Activated CD4-positive, alpha-beta T cell treated with anti-CD3 and anti-CD28 coated beads, Interleukin-2, amount 10 ng/mL, durations not matched to agents 7 days and 5 days (primary cell): ENCODE measurements at regions not wholly inside any gene's neighbourhood (a gene's known extent, or its start where the extent isn't known, plus 50 kb on each side); places are given as distances from the start of the nearest gene placed in this dataset.
"Not testable (repeated sequence)": the region's sequence is repeated elsewhere in the genome, so short reads cannot be mapped to it uniquely, and the experiment has no call there.

Experiments used
- CTCF ChIA-PET: fragments of 350-600 bp; sonication (Branson Sonifier 250); formaldehyde crosslinking; loops from one replicate; lab custom pipeline; 2021; ENCODE audit warnings: antibody characterized with exemption; lab: Charles Lee
- POLR2A ChIA-PET: fragments of 350-600 bp; sonication (Branson Sonifier 250); formaldehyde crosslinking; loops from one replicate; lab custom pipeline; 2021; ENCODE audit warnings: antibody characterized with exemption; lab: Charles Lee
- DNase-seq: peaks from one replicate; pipeline ENCODE4 v3.0.0-alpha.2; 2020
- H3K27ac Mint-ChIP-seq: one replicate; pipeline ENCODE4 v1.8.0; 2021; ENCODE audit warnings: mild to moderate bottlenecking, moderate library complexity, mixed read lengths
- H3K27me3 Mint-ChIP-seq: one replicate; pipeline ENCODE4 v1.8.0; 2021; ENCODE audit warnings: mixed read lengths
- H3K36me3 Mint-ChIP-seq: one replicate; pipeline ENCODE4 v1.8.0; 2021; ENCODE audit warnings: low read depth, mixed read lengths
- H3K4me1 Mint-ChIP-seq: one replicate; pipeline ENCODE4 v1.8.0; 2021; ENCODE audit warnings: mixed read lengths
- H3K4me3 Mint-ChIP-seq: one replicate; pipeline ENCODE4 v1.8.0; 2021; ENCODE audit warnings: mild to moderate bottlenecking, moderate library complexity, mixed read lengths
- H3K9me3 Mint-ChIP-seq: one replicate; pipeline ENCODE4 v1.8.0; 2021; ENCODE audit warnings: mixed read lengths

- H3K4me1 Mint-ChIP-seq, result no peaks in the 10 kb centered on the region
- H3K4me3 Mint-ChIP-seq, result no peak overlapping the region
- POLR2A ChIA-PET, result no interaction called here
- DNase-seq, result no peak
- H3K9me3 Mint-ChIP-seq, result peaks cover 2% of the 10 kb centered on the region
- CTCF ChIA-PET, result no interaction called here
- no peaks in the 10 kb centered on the region for H3K36me3 Mint-ChIP-seq
- no peak overlapping the region for H3K27ac Mint-ChIP-seq
- no peaks in the 10 kb centered on the region for H3K27me3 Mint-ChIP-seq
Observed at GRCh38 chr2:154507186-154507585, 191.3 kb upstream of the KCNJ3 start.

- POLR2A ChIA-PET, result no interaction called here
- Mint-ChIP-seq H3K27ac (no peak overlapping the region), H3K4me1 (no peaks in the 10 kb centered on the region), H3K4me3 (no peak overlapping the region), H3K36me3 (no peaks in the 10 kb centered on the region), H3K9me3 (no peaks in the 10 kb centered on the region), H3K27me3 (no peaks in the 10 kb centered on the region)
- CTCF ChIA-PET, result no interaction called here
- no peak for DNase-seq
Observed at GRCh38 chr2:154518872-154519271, 179.6 kb upstream of the KCNJ3 start.

- H3K27me3 Mint-ChIP-seq, DNase-seq, H3K4me1 Mint-ChIP-seq, H3K9me3 Mint-ChIP-seq, H3K36me3 Mint-ChIP-seq, H3K4me3 Mint-ChIP-seq, H3K27ac Mint-ChIP-seq, CTCF ChIA-PET, POLR2A ChIA-PET: not testable (repeated sequence)
Observed at GRCh38 chr2:154520951-154521350, 177.5 kb upstream of the KCNJ3 start.

DNA sequence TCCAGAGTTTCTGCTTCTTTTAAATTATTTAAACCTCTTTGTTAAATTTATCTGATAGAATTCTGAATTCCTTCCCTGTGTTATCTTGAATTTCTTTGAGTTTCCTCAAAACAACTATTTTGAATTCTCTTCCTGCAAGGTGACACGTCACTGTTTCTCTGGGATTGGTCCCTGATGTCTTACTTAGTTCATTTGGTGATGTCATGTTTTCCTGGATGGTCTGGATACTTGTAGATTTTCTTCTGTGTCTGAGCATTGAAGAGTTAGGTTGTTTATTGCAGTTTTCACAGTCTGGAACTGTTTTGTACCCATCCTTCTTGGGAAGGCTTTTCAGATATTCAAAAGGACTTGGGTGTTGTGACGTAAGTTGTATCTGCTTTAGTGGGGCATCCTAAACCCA, 172.3 kb upstream of the KCNJ3 start:
- no peak for DNase-seq
- no peak overlapping the region for H3K27ac Mint-ChIP-seq
- no peaks in the 10 kb centered on the region for H3K4me1 Mint-ChIP-seq
- ChIA-PET POLR2A (no interaction called here), CTCF (no interaction called here)
- no peak overlapping the region for H3K4me3 Mint-ChIP-seq
- no peaks in the 10 kb centered on the region for H3K9me3 Mint-ChIP-seq
- H3K36me3 Mint-ChIP-seq, result no peaks in the 10 kb centered on the region
- no peaks in the 10 kb centered on the region for H3K27me3 Mint-ChIP-seq

DNA sequence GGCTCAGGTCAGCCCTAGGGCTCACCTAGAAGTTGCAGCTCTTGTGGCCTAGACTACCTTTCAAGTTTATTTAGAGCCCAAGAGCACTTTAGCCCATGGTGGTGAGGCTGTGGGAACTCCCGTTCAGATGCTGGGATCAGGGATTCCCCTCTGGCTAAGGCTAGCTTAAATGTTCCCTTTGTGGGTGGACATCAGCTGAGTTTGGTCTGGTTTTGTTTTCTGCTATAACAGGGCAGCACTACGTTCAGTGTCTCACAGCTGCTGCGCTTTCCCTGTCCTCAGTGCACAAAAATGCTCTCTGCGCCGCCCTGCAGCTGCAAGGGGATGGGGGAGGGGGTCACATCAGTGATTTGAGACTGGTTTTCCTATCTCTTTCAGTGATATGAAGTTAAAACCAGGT, 170.5 kb upstream of the KCNJ3 start:
- Mint-ChIP-seq H3K27me3 (no peaks in the 10 kb centered on the region), H3K4me3 (no peak overlapping the region), H3K27ac (no peak overlapping the region), H3K36me3 (no peaks in the 10 kb centered on the region), H3K4me1 (no peaks in the 10 kb centered on the region), H3K9me3 (no peaks in the 10 kb centered on the region)
- ChIA-PET POLR2A (no interaction called here), CTCF (no interaction called here)
- DNase-seq, result no peak

- Mint-ChIP-seq H3K36me3 (no peaks in the 10 kb centered on the region), H3K27ac (no peak overlapping the region), H3K27me3 (no peaks in the 10 kb centered on the region), H3K9me3 (no peaks in the 10 kb centered on the region), H3K4me3 (no peak overlapping the region), H3K4me1 (no peaks in the 10 kb centered on the region)
- ChIA-PET POLR2A (no interaction called here), CTCF (no interaction called here)
- no peak for DNase-seq
Observed at GRCh38 chr2:154532004-154532403, 166.5 kb upstream of the KCNJ3 start.

- no peak for DNase-seq
- Mint-ChIP-seq H3K9me3 (no peaks in the 10 kb centered on the region), H3K27ac (no peak overlapping the region), H3K4me3 (no peak overlapping the region), H3K36me3 (no peaks in the 10 kb centered on the region), H3K27me3 (no peaks in the 10 kb centered on the region), H3K4me1 (no peaks in the 10 kb centered on the region)
- CTCF ChIA-PET, result no interaction called here
- POLR2A ChIA-PET, result no interaction called here
Observed at GRCh38 chr2:154532763-154533162, 165.7 kb upstream of the KCNJ3 start.

DNA sequence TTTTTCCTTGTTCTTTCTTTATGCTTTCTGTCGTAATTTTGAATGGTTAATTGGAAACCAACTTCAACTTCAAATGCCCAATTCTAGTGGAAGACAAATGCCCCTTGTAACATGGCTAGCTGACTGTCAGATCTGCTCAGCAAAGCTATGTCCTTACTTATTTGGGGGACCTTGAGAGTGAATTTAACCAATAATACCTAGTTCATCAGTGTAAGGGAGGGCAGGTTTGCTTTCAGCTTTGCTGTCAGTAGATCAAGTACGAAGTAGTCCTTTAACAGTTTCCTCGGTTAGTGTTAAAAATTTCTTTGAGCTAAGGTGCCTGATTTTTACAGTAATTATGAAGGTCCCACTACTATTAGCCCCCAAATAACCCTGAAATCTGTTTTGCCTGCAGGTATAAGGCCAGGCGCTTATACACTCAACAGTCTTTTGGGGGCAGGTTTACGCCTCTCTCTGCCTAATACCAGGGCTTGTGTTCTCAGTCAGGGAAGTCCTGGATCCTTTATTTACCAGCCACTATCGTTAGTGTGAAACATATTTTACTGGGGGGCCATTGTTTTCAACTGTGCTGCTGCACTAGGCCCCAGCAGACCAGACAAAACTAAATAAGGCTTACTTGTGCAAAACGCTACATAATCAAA, 165.1 kb upstream of the KCNJ3 start:
- ChIA-PET POLR2A (no interaction called here), CTCF (no interaction called here)
- Mint-ChIP-seq H3K36me3 (no peaks in the 10 kb centered on the region), H3K27ac (no peak overlapping the region), H3K27me3 (no peaks in the 10 kb centered on the region), H3K4me1 (no peaks in the 10 kb centered on the region), H3K9me3 (no peaks in the 10 kb centered on the region), H3K4me3 (no peak overlapping the region)
- DNase-seq, result no peak

- Mint-ChIP-seq H3K36me3 (no peaks in the 10 kb centered on the region), H3K9me3 (no peaks in the 10 kb centered on the region), H3K4me3 (no peak overlapping the region), H3K27me3 (no peaks in the 10 kb centered on the region), H3K4me1 (no peaks in the 10 kb centered on the region), H3K27ac (no peak overlapping the region)
- no peak for DNase-seq
- ChIA-PET POLR2A (no interaction called here), CTCF (no interaction called here)
Observed at GRCh38 chr2:154537024-154537423, 161.5 kb upstream of the KCNJ3 start.

GRCh38 chr2:154537843-154538450, 160.5 kb upstream of the KCNJ3 start:
- Mint-ChIP-seq H3K27me3 (no peaks in the 10 kb centered on the region), H3K4me1 (no peaks in the 10 kb centered on the region), H3K27ac (no peak overlapping the region), H3K36me3 (no peaks in the 10 kb centered on the region), H3K4me3 (no peak overlapping the region), H3K9me3 (no peaks in the 10 kb centered on the region)
- CTCF ChIA-PET, result no interaction called here
- no peak for DNase-seq
- POLR2A ChIA-PET, result no interaction called here

- H3K36me3 Mint-ChIP-seq, result no peaks in the 10 kb centered on the region
- peaks cover 3% of the 10 kb centered on the region for H3K9me3 Mint-ChIP-seq
- DNase-seq, result no peak
- H3K4me3 Mint-ChIP-seq, result no peak overlapping the region
- no peaks in the 10 kb centered on the region for H3K4me1 Mint-ChIP-seq
- ChIA-PET POLR2A (no interaction called here), CTCF (no interaction called here)
- no peaks in the 10 kb centered on the region for H3K27me3 Mint-ChIP-seq
- no peak overlapping the region for H3K27ac Mint-ChIP-seq
Observed at GRCh38 chr2:154546341-154546740, 152.2 kb upstream of the KCNJ3 start.

GRCh38 chr2:154549869-154550268, 148.6 kb upstream of the KCNJ3 start:
- Mint-ChIP-seq H3K36me3 (no peaks in the 10 kb centered on the region), H3K4me3 (no peak overlapping the region), H3K4me1 (no peaks in the 10 kb centered on the region), H3K27me3 (no peaks in the 10 kb centered on the region), H3K9me3 (peaks cover 3% of the 10 kb centered on the region), H3K27ac (no peak overlapping the region)
- ChIA-PET POLR2A (no interaction called here), CTCF (no interaction called here)
- no peak for DNase-seq

- H3K4me1 Mint-ChIP-seq, result no peaks in the 10 kb centered on the region
- no peak overlapping the region for H3K27ac Mint-ChIP-seq
- H3K27me3 Mint-ChIP-seq, result no peaks in the 10 kb centered on the region
- DNase-seq, result no peak
- H3K9me3 Mint-ChIP-seq, result peaks cover 3% of the 10 kb centered on the region
- H3K36me3 Mint-ChIP-seq, result no peaks in the 10 kb centered on the region
- ChIA-PET CTCF (no interaction called here), POLR2A (no interaction called here)
- H3K4me3 Mint-ChIP-seq, result no peak overlapping the region
Observed at GRCh38 chr2:154551649-154552048, 146.8 kb upstream of the KCNJ3 start.

- Mint-ChIP-seq H3K36me3 (no peaks in the 10 kb centered on the region), H3K9me3 (no peaks in the 10 kb centered on the region), H3K27ac (no peak overlapping the region), H3K4me3 (no peak overlapping the region), H3K4me1 (no peaks in the 10 kb centered on the region), H3K27me3 (no peaks in the 10 kb centered on the region)
- ChIA-PET CTCF (no interaction called here), POLR2A (no interaction called here)
- DNase-seq, result no peak
Observed at GRCh38 chr2:154554046-154554445, 144.4 kb upstream of the KCNJ3 start.
